GM21360 (cell line): ENCODE measurements at regions not wholly inside any gene's neighbourhood (a gene's known extent, or its start where the extent isn't known, plus 50 kb on each side); places are given as distances from the start of the nearest gene placed in this dataset.
"Not testable (repeated sequence)": the region's sequence is repeated elsewhere in the genome, so short reads cannot be mapped to it uniquely, and the experiment has no call there.

Source experiments
- ATAC-seq: cut with Tn5 transposase; IDR thresholded peaks from one replicate; pipeline ENCODE4 v1.9.1; 2021; ENCODE audit warnings: mild to moderate bottlenecking, moderate library complexity; ENCODE audit not compliant: unreplicated experiment

- no peak for ATAC-seq
These were observed 61.9 kb upstream of the ADGRL2 start for GRCh38 chr1:81738875-81739274.

GRCh38 chr1:81733480-81733879 lies 67.3 kb upstream of the ADGRL2 start:
- ATAC-seq = no peak

- no peak for ATAC-seq
These were observed 68.7 kb upstream of the ADGRL2 start for GRCh38 chr1:81731989-81732388.

- ATAC-seq = no peak
These were observed 69.9 kb upstream of the ADGRL2 start for GRCh38 chr1:81730881-81731280.

- not testable (repeated sequence) for ATAC-seq
These were observed 70.4 kb upstream of the ADGRL2 start for GRCh38 chr1:81730299-81730698.

- ATAC-seq = no peak
These were observed 70.9 kb upstream of the ADGRL2 start for GRCh38 chr1:81729818-81730217.

- ATAC-seq = no peak
These were observed 71.5 kb upstream of the ADGRL2 start for GRCh38 chr1:81729239-81729638.

GRCh38 chr1:81725823-81726222 lies 74.9 kb upstream of the ADGRL2 start:
- ATAC-seq = no peak

GRCh38 chr1:81722631-81723328 lies 78.0 kb upstream of the ADGRL2 start:
- not testable (repeated sequence) for ATAC-seq

GRCh38 chr1:81720256-81720655 lies 80.5 kb upstream of the ADGRL2 start:
- ATAC-seq = not testable (repeated sequence)

GRCh38 chr1:81717230-81717629 lies 83.5 kb upstream of the ADGRL2 start:
- ATAC-seq = no peak

- no peak for ATAC-seq
These were observed 85.3 kb upstream of the ADGRL2 start for GRCh38 chr1:81715391-81715790.

GRCh38 chr1:81714636-81715035 lies 86.1 kb upstream of the ADGRL2 start:
- no peak for ATAC-seq

GRCh38 chr1:81712425-81712824 lies 88.3 kb upstream of the ADGRL2 start:
- no peak for ATAC-seq

- ATAC-seq = no peak
These were observed 89.9 kb upstream of the ADGRL2 start for GRCh38 chr1:81710857-81711256.

- no peak for ATAC-seq
These were observed 92.5 kb upstream of the ADGRL2 start for GRCh38 chr1:81708250-81708649.

- no peak for ATAC-seq
These were observed 93.9 kb upstream of the ADGRL2 start for GRCh38 chr1:81706650-81707435.

GRCh38 chr1:81703756-81704463 lies 96.8 kb upstream of the ADGRL2 start:
- ATAC-seq = no peak

- ATAC-seq = no peak
These were observed 97.4 kb upstream of the ADGRL2 start for GRCh38 chr1:81703391-81703755.

GRCh38 chr1:81702903-81703302 lies 97.8 kb upstream of the ADGRL2 start:
- no peak for ATAC-seq

GRCh38 chr1:81702079-81702715 lies 98.5 kb upstream of the ADGRL2 start:
- no peak for ATAC-seq
